GM19351 (cell line): ENCODE measurements at regions not wholly inside any gene's neighbourhood (a gene's known extent, or its start where the extent isn't known, plus 50 kb on each side); places are given as distances from the start of the nearest gene placed in this dataset.

Source experiments
- ATAC-seq: cut with Tn5 transposase; IDR thresholded peaks from one replicate; pipeline ENCODE4 v1.9.1; 2021; ENCODE audit warnings: mild to moderate bottlenecking, moderate library complexity; ENCODE audit not compliant: unreplicated experiment

DNA sequence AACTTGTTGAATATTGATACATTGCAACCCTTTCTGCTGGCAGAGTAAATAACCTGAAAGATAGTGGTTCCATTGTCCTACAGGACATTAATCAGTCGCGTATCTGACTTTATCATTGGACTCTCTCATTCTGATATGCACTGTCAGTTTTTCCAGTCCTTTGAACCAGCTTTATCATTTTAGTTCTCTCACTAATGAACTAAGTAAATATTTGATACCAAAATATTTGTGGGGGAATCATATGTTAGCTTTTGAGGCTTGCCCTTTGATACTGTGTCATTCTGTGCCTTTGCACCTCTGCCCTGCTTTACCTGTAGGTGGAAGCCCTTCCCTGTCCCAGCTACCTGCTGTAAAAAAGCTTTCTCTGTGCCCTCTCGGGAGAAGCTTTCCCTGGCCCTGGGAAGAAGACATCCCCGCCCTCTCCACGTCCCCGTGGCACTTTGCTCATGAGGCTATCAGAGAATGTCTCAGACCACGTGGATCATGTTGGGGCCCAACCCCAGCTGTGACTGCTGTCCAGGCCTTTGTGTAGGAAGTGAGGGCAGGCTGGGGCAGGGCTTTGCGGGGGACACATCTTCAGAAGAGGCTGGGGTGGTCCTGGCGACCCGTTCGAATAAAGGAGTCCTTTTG lies 117.8 kb upstream of the NXT1 start:
- ATAC-seq: no peak

DNA sequence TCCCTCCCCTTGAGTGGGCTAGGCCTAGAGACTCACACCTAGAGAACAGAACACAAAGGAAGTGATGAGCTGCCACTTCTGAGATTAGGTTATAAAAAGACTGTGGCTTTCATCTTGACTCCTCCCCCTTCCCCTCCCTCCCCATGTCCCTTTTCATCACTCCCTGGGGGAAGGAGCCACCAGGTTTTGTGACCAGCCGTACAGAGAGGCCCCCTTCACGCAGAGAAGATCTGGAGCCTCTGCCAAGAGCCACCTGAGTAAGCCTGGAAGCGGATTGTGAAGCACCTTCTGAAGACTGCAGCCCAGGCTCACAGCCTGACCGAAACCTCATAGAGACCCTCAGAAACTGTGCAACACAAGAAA lies 118.4 kb upstream of the NXT1 start:
- no peak for ATAC-seq

DNA sequence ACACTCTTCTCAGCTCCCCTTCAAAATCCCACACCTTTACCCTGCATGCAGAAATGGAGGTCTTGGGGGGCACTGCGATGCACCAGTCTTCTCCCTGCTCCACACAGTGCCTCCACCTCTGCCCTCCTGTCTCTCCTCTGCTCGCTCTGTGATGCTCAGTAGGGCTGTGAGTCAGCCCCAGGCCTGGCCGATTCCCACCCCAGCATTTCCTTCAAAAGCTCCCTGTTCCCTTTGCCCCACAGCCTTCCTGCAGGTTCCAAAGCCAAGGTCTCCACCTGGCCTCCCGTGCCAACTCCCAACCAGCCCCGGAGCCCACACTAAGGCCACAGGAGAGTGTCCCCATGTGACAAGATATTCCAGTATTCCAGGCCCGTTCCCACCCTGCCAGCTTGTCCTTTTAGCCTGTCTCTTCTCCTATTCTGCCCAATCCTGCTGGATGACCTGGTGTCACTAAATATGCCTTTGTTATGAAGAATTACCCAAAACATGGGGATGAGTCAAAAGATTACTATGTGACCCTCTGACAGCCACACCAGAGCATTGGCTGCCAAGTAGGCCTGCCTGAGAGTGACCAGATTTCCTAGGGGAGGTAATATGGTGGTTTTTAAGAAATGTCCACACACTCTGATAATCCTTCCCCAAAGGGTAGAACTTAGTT lies 118.9 kb upstream of the NXT1 start:
- ATAC-seq: no peak

DNA sequence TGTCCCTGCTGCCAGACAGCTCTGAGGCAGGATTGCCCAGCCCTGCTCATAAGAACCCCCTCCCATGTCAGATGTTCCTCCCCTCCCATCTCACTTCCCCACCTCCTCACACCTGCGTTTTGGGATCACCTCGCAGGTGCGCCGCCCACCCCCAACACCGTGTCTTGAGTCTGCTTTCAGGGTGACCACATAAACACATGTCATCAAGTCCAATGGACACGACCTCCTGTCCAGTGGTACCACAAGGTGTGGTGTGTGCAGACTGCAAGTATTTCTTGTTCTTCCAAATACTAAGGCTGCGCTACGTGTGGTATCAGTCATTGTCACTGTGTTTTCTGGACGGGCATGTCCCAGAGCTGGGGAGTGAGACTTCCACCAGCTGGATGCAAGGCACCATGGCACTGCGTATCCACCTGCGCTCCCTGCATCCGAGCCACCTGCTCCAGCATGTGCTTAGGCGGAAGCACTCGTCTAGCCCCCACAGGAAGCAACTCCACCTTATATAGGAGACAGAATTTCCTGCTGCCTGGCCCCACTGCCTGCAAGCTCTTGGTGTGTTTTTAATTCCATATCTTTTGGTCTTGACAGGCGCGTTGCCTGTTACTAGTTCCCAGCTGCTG lies 119.7 kb upstream of the NXT1 start:
- no peak for ATAC-seq

DNA sequence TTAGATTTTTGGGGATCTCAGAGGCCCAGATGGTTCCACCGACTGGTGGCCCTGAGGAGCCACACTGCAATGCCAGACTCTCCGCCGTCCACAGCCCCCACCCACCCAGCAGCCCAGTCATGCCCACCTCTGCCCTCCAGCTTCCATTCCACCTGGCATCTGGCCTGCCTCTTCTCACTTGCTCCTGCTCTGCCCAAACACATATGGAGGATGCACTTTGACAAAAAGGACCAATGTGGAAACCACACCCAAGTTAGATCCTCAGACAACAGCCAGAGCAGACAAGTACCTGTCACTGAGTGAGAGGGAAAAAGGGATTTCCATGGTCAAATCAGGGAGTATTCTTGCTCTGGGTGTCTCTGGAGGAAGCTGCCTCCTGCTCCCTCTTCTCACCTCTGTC lies 120.6 kb upstream of the NXT1 start:
- no peak for ATAC-seq

GRCh38 chr20:23228912-23229311 lies 121.7 kb upstream of the NXT1 start:
- ATAC-seq: no peak

DNA sequence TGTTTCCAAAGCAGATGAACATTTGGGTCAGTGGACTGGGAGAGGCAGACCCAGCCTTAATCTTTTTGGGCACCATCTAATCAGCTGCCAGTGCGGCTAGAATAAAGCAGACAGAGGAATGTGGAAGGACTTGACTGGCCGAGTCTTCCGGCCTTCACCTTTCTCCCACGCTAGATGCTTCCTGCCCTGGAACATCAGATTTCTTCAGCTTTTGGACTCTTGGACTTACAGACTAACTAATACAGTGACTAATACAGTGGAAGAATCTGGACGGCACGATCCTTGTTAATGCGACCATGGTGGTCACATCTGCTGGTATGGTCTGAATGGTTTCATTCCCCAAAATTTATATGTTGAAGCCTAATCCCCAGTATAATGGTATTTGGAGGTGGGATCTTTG lies 122.6 kb upstream of the NXT1 start:
- no peak for ATAC-seq

GRCh38 chr20:23227274-23227673 lies 123.3 kb upstream of the NXT1 start:
- ATAC-seq: no peak

GRCh38 chr20:23226612-23227265 lies 123.9 kb upstream of the NXT1 start:
- ATAC-seq: no peak

GRCh38 chr20:23225407-23226060 lies 125.1 kb upstream of the NXT1 start:
- no peak for ATAC-seq

GRCh38 chr20:23224806-23225205 lies 125.8 kb upstream of the NXT1 start:
- no peak for ATAC-seq

DNA sequence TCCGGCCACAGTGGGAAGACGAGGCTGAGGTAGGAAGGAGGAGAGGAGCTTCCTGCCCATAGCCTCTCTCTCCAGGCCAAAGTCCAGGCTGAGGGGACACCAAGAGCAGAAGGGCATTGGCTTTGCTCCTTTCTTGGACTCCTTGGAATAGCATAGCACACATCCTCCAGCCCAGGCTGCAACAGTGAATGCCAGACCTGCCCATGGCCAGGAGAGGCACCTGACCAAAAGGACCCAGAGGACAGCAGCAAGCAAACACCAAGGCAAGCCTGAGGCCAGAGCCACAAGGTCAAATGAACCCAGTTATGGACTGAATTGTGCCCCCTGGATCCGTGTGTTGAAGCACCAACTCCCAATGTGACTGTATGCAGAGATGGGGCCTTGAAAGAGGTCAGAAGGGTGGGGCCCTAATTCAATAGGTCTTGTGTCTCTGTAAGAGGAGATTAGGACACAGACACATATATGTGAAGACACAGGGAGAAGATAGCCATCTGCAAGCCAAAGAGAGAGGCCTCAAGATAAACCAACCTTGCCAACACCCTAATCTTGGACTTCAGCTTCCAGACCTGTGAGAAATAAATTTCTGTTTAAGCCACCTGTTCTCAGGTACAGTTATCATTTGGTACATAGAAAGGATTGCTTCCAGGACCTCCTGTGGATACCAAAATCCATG lies 126.5 kb upstream of the NXT1 start:
- ATAC-seq: no peak

DNA sequence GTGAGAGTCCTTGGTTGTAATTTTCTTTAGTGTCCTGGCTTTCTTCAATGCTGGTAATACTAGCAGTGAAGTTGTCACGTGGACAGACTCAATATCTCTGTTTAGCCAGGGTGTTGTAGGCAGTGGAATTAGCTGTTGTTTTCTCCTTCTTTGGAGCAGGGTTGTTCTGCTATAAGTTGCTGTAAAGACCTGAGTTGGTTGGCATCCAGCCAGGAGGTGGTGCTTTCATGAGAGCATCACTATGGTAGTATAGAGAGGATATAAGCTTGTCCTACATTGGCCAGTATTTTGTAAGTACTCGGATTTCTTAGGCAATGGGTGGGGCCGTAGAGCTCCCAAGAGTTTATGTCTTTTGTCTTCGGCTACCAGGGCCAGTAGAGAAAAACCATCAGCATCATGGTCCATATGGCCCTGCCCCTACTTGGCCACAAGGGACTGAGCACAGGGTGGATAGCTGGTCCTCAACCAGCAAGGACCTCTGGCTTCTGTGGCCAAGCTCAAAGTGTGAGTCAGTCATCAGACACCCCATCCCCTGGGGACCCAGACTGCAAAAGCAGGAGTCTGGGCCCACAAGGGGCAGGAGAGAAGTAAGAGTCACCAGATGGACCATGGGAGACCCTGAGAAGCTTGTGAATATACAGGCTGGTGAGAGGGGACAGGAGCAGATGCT lies 127.9 kb upstream of the NXT1 start:
- ATAC-seq: no peak

DNA sequence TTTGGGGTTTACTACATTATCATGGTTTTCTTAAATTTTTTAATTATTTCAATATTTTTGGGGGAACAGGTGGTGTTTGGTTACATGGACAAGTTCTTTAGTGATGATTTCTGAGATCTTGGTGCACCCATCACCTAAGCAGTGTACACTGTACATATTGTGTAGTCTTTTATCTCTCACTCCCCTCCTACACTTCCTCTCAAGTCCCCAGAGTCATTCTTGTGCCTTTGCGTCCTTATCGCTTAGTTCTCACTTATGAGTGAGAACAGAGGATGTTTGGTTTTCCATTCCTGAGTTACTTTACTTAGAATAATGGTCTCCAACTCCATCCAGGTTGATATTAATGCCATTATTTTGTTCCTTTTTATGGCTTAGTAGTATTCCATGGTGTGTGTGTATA lies 130.9 kb upstream of the CD93 start:
- no peak for ATAC-seq

DNA sequence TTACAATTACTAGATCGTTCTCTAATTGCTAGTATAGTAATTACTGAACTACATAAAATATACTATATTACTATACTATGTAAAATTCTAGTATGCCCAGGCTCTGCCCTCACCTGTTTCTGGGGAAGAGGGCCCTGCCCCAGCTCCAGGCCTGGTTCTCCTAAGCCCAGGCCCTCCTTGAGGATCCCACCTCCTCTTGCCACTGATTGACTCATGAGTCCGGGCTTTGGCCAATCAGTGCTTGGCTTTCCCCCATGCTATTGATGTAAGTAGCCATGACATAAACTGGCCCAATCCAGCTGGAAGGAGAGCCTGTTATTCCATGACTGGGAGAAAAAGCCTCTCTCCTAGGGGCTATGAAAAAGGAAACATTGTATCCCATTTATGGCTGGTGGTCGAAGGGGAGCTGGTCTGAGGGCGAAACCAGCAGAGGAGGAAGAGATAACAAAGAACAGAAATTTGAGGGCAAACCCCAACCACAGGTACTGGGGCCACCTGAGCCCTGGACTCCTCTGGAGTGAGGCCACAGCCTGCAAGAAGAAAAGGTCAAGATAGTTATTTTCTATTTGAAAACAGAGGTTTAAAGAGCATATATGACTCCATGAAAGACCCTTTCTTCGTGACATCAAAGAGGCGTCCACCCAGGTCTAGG lies 129.3 kb upstream of the CD93 start:
- no peak for ATAC-seq

DNA sequence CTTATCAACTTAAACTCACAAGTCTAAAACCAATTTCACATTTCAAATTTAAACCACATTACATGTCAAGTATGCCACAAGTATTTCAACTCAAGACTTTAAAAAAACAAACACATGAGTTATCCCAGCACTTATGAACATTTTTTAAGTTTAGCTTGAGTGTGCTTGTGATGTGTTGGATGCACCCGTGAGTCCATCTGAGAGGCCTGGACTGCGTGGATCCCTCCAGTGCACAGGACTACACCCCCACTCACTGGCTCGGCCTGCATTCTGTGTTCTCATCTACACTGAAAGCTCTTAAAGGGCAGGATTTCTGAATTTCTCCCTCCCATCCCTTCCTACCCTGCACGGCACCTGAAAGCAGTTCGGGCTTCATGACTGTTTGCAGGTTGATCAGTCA lies 128.8 kb upstream of the CD93 start:
- no peak for ATAC-seq

GRCh38 chr20:23212464-23212995 lies 126.4 kb upstream of the CD93 start:
- no peak for ATAC-seq

DNA sequence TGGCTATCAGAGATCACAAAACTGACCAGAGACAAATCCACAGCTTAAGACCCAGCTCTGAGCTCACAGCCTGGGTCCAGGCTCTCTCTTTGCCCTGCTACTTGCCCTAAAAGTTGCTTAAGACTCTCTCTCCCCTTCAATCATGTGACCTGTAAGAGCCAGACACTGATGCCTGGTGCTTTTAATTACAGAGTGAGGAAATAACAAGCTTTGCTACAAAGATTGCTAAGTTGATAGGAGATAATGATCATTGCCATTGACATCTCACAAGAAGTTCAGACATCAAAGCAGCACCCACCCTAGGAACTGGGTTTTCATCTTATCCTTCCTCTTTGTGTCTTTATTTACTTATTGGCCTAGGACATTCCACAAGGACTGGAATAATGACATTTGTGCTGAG lies 125.9 kb upstream of the CD93 start:
- ATAC-seq: no peak

GRCh38 chr20:23211164-23211563 lies 125.0 kb upstream of the CD93 start:
- no peak for ATAC-seq
